DMS79 treated with DMSO at 0.1 percent for 48 hours (cell line): ENCODE measurements at regions not wholly inside any gene's neighbourhood (a gene's known extent, or its start where the extent isn't known, plus 50 kb on each side); places are given as distances from the start of the nearest gene placed in this dataset.
"Not testable (repeated sequence)": the region's sequence is repeated elsewhere in the genome, so short reads cannot be mapped to it uniquely, and the experiment has no call there.

ENCODE experiments used
- DNase-seq: peaks from one replicate; lab custom pipeline; 2025; lab: John Stamatoyannopoulos, UW

GRCh38 chr18:71370671-71371445, 1082.0 kb downstream of the SOCS6 start:
- DNase-seq, result no peak

- no peak for DNase-seq
Measured at GRCh38 chr18:71370095-71370494, 1081.2 kb downstream of the SOCS6 start.

- DNase-seq, result no peak
Measured at GRCh38 chr18:71362140-71362539, 1073.3 kb downstream of the SOCS6 start.

GRCh38 chr18:71355599-71355998, 1066.8 kb downstream of the SOCS6 start:
- DNase-seq, result not testable (repeated sequence)

GRCh38 chr18:71352618-71353017, 1063.8 kb downstream of the SOCS6 start:
- peak; percentile 22 for DNase-seq

- DNase-seq, result no peak
Measured at GRCh38 chr18:71336576-71337210, 1047.8 kb downstream of the SOCS6 start.

- no peak for DNase-seq
Measured at GRCh38 chr18:71329563-71329962, 1040.7 kb downstream of the SOCS6 start.

GRCh38 chr18:71329114-71329513, 1040.3 kb downstream of the SOCS6 start:
- peak; percentile 18 for DNase-seq

- DNase-seq, result peak; percentile 22
Measured at GRCh38 chr18:71327850-71328249, 1039.0 kb downstream of the SOCS6 start.

- DNase-seq, result no peak
Measured at GRCh38 chr18:71327441-71327840, 1038.6 kb downstream of the SOCS6 start.

GRCh38 chr18:71326826-71327225, 1038.0 kb downstream of the SOCS6 start:
- DNase-seq, result no peak

- no peak for DNase-seq
Measured at GRCh38 chr18:71324356-71324755, 1035.5 kb downstream of the SOCS6 start.

GRCh38 chr18:71322201-71322600, 1033.4 kb downstream of the SOCS6 start:
- no peak for DNase-seq

GRCh38 chr18:71321319-71321718, 1032.5 kb downstream of the SOCS6 start:
- DNase-seq, result no peak

GRCh38 chr18:71304856-71305255, 1016.0 kb downstream of the SOCS6 start:
- DNase-seq, result no peak

- not testable (repeated sequence) for DNase-seq
Measured at GRCh38 chr18:71303743-71304142, 1014.9 kb downstream of the SOCS6 start.

GRCh38 chr18:71301596-71301995, 1012.8 kb downstream of the SOCS6 start:
- no peak for DNase-seq

GRCh38 chr18:71294201-71294600, 1005.4 kb downstream of the SOCS6 start:
- DNase-seq, result not testable (repeated sequence)

GRCh38 chr18:71293322-71293721, 1004.5 kb downstream of the SOCS6 start:
- no peak for DNase-seq

GRCh38 chr18:71287268-71287667, 998.4 kb downstream of the SOCS6 start:
- no peak for DNase-seq

GRCh38 chr18:71252351-71252865, 963.6 kb downstream of the SOCS6 start:
- no peak for DNase-seq

GRCh38 chr18:71250191-71250590, 961.3 kb downstream of the SOCS6 start:
- no peak for DNase-seq

- DNase-seq, result no peak
Measured at GRCh38 chr18:71249791-71250190, 960.9 kb downstream of the SOCS6 start.
